Urothelium cell line (cell line): ENCODE measurements at regions not wholly inside any gene's neighbourhood (a gene's known extent, or its start where the extent isn't known, plus 50 kb on each side); places are given as distances from the start of the nearest gene placed in this dataset.
"Not testable (repeated sequence)": the region's sequence is repeated elsewhere in the genome, so short reads cannot be mapped to it uniquely, and the experiment has no call there.

Experiments
- DNase-seq: peaks from one replicate; pipeline ENCODE4 v3.0.0; 2011; ENCODE audit warnings: low spot score, mixed read lengths
- FAIRE-seq: peaks from 2 replicates; lab custom pipeline; 2011; peaks lifted over from hg19 to GRCh38; lab: Jason Lieb, UNC

DNA sequence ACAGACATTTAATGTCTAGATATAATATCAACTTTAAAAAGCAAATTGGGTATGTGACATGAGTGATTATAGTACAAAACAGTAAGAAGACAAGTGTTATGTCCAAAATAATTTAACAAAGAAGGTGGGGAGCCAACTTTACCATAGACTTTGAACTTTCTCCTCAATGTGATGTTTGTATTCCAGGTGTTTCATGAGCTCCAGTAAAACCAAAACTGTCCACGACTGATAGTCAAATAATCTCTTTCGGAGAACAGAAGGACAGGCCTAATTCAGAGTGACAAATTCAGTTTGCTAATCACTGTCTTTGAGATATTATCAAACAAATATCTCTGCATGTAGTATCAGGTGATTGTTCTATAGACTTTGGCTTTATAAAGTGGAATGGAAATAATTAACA, 1112.6 kb downstream of the SLC6A15 start:
- DNase-seq (no peak), FAIRE-seq (no peak)

DNA sequence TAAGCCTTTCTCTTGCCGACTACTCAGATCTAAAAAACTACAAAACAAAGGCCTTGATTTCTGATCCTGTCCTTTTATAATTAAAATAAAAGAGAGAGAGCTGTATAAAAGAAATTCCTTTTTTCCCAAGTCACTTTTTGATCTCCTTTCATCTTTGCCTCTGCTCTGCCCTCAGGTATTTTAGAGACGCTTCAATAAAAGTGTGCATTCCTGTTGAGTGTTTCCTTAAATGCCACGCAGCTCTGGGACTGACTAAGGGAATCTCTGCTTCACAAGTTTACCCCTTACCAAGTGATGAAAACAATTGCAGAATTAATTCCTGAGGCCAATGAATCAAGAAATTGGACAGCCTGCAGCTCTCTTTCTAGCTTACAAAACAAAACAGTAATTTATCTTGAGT, 1109.8 kb downstream of the TMTC2 start:
- FAIRE-seq (no peak), DNase-seq (no peak)

DNA sequence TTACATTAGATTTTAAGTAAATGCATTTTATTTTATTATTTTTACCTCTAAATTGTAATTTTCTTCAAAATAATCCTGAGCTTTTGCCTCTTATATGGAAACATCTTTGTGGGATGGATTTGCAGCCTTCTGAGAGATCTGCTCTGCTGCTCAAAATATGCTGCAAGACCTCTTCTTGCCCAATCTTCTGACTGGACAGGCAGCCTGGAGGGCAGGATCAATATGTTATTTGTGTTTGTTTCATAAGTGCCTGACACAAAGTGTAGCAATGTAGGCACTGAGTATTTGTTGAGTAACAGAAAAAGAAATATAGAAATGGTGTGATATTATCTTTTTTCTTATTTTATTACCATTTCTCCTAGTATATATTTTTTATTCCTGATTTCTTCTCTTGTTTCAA, 1106.9 kb downstream of the TMTC2 start:
- DNase-seq (no peak), FAIRE-seq (no peak)

DNA sequence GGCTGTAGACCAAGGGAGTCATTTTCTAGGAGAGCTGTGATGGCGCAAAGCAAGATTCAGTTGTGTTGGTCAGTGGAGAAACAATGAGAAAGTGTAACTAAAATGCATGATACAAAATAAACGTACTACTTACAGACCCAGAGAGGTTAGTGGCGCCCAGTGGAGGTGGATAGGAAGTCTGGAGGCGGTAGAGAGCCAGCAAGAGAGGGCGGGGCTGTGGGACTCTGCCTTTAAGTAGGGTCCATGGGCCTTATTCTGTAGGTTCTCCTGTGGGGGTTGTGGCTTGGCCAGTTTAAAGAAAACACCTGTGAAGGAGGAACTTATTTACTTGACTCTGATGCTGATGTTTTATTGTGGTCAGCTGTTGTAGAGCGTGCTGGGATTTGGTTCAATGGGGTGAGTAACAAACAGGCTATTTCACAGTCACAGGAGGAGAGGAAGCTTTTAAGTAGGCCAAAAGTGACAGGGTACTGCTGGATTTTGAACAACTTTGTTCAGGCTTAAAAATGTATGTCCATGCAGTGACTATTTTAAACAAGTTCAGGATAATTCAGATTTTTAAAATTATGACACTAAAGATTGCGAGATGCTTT, 1097.7 kb downstream of the TMTC2 start:
- DNase-seq = no peak
- no peak for FAIRE-seq

DNA sequence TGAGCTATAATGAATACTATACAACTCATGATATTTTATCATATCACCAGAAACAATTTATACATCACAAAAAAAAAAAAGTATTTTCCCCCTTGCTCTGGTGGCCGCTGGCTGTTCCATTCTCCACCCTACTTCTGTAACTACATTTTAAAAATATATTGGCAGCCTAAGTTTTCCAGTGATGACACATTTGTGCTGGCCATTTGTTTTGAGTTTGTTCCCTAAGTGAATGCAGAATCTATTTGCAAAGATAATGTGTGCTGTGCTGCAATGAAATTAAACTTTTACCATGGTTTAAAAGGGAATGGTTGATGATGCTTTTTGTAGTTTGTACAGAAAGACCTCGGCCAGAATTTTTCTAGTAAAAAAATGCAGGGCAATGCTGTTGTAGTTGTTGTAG, 1092.8 kb downstream of the TMTC2 start:
- FAIRE-seq (no peak), DNase-seq (no peak)

DNA sequence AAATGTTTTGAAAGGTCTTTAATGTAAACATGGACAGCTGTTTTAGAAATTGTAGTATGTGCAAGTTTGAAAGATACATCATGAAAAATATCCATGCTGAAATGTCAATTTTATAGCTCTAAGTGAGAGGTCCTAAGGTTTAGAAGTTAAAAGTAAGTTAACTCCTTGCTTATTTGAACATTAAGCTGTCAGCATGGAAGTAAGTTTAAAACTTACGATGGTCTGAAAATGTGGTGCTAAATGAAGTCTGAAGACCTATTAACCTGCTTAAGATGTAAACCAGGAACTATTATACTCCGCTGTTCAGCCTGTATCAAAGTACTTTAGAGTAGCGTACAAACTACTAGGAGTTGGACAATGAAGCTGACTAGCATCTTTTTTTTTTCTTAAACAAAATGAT, 1082.4 kb downstream of the TMTC2 start:
- no peak for FAIRE-seq

DNA sequence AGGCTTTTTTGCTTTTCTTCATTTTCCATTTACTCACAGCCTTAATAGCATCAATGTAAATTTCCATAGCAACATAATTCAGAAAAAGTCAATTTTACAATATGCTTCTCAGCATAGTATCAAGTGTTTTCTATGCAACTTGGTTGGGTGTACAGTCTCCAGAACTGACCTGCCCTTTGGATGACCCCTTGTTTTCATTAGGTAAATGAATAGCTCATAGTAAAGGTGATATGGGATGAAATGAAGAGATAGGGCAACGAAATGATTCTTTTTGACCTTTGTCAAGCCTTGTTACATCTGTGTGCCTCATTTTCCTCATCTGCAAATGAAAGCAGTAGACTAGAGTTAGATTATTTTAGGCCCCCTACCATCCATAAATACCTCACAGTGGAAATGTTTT, 1081.0 kb downstream of the TMTC2 start:
- FAIRE-seq (no peak), DNase-seq (no peak)

More for the DNA sequence above, 1082.4 kb downstream of the TMTC2 start:
- no peak for DNase-seq

DNA sequence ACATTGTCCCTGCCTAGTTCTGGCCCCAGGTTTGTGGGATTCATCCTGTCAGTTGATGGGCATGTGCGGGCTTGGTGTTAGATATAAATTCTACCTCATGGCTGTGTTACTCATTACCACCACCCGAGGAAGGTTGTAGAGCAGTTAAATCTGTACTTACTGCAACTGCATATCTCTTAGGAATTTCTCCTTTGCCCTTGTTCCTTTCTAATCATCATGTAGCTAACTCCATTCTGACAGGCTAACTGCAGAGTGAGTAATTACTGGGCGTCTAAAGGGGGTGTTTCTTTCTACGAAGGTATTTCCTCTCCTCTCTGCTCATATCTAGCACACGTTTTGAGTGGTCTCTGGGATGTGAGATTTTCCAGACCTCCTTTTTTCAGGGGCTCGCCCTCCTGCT, 1076.7 kb downstream of the TMTC2 start:
- DNase-seq (no peak), FAIRE-seq (no peak)

DNA sequence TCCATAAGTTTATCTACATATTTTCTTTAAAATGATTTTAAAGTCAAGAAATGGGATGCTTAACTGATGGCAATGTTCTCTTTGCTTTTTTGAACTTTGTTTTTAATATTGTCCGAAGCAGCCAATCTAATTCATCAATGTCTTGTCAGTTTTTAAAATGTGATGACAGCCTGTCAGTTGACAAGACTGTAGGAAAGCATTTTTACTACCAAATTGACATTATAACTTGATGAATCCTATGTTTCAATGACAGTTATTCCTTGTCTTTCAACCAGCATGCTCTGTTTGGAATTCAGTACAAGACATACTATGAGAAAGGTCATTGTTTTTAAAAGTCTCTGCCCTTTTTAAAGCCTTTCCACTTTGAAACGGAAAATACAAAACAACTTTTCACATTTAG, 1073.2 kb downstream of the TMTC2 start:
- DNase-seq = no peak
- no peak for FAIRE-seq

DNA sequence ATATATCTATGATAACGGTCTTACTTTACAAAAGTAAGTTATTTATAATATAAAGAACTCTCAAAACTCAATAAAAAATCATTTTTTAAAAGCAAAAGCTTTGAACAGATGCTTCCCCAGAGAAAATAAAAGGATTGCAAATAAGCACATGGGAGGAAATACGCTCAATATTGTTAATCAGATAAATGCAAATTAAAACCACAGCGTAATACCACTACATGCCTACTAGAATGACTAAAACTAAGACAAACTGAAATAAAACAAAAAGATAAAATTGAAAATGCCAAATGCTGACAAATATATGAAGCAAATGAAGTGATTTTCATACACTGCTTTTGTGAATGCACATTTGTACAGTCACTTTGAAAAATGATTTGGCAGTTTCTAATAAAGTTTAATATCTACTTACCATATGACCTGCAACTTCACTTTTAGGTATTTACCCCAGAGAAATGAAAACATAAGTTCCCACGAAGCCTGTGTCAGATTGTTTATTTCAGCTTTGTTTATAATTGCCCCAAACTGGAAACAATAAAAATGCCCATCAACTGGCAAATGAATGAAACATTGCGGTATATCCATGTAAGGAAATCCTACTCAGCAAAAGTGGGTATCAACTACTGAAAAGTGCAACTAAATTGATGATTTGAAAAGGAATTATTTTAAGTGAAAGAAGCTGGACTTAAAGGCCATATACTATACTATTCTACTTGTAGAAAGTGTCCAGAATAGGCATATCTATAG, 1072.4 kb downstream of the TMTC2 start:
- no peak for DNase-seq
- no peak for FAIRE-seq

DNA sequence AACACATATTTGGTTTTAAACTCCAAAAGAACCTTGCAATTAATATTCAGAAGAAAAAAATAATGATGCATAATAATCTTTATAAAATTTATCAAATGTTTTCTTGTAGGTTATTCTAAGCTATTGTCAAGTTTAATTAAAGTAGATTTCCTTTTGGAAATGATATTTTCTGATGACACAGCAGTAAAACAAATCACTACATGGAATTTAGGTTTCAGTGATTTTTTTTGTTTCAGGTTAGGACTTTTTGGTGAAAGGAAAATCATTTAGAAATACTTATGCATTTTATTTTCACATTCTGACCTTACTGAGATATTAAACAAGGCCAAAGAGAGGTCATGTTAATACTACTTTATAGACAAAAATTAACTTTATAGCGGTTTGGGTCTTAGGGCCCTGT, 1067.2 kb downstream of the TMTC2 start:
- no peak for FAIRE-seq
- DNase-seq = no peak

DNA sequence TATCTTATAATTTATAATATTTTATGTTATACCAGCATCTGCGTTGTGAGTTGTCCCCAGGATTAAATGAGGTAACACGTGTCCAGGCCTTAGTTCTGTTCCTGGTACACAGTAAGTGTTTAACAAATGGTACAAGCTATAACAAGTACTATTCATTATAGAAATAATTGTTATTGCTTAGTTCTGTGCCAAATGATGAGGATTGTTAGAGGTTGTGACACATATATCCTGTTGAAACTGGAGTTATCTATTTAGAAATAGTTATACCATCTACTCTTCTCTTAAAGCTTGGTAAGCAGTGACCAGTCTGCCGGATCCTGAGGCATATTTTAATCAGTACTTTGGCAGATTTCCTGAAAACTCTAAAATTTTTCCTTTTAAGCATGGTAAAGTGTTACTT, 1066.5 kb downstream of the TMTC2 start:
- FAIRE-seq = no peak
- no peak for DNase-seq

DNA sequence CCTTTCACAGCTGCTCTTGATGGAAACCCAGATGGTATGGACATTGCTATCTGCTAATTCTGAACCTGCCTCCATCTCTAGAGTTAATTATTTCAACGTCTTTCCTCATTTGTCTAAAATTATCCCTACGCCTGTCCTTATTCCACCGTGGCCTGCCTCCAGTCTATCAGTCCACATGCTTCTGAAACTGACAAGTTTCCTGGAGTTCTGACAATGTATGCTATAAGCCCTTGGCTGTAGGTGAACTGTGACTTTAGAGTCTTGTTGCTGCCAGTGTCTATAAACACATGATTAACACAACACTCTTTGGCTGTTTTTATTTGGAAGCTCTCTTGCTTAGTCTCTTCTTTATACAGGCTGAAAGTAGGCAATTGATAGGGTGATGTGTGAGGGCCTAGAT, 1052.9 kb downstream of the TMTC2 start:
- DNase-seq (no peak), FAIRE-seq (no peak)

DNA sequence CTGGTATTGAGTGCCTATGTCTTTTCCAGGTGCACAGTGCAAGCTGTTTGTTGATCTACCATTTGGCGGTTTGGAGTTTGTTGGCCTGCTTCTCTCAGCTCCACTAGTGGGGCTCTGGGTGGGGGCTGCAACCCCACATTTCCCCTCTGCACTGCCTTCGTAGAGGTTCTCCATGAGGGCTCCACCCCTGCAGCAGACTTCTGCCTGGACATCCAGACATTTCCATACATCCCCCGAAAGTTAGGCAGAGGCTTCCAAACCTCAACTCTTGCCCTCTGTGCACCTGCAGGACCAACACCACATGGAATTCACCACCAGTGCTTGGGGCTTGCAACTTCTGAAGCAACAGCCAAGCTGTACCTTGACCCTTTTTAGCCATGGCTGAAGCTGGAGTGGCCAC, 1024.1 kb downstream of the TMTC2 start:
- FAIRE-seq = no peak

DNA sequence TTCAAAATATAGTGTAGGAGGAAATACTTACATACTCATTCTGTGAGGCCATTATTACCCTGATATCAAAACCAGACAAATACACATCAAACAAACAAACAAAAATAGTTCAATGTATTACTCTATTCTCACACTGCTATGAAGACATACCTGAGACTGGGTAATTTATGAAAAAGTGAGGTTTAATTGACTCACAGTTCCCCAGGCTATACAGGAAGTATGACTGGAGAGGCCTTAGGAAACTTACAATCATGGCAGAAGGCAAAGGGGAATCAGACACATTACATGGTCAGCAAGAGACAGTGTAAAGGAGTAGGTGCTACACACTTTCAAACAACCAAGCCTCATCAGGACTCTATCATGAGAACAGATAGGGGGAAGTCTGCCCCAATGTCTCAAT, 1023.2 kb downstream of the TMTC2 start:
- DNase-seq (no peak), FAIRE-seq (no peak)

More for the DNA sequence above, 1024.1 kb downstream of the TMTC2 start:
- no peak for DNase-seq

DNA sequence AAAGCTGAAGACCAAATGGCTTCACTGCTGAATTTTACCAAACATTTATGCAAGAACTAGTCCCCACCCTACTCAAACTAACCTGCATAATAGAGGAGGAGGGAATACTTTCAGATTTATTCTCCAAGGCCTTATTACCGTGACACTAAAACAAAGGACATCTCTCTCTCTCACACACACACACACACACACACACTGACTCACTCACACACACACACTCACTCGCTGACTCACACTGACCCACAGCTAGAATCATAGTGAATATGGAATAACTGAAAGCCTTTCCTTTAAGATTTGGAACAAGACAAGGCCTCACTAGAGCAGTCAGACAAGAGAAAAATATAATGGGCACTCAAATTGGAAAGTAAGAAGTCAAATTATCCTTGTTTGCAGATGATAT, 1014.1 kb downstream of the TMTC2 start:
- DNase-seq (no peak), FAIRE-seq (no peak)

DNA sequence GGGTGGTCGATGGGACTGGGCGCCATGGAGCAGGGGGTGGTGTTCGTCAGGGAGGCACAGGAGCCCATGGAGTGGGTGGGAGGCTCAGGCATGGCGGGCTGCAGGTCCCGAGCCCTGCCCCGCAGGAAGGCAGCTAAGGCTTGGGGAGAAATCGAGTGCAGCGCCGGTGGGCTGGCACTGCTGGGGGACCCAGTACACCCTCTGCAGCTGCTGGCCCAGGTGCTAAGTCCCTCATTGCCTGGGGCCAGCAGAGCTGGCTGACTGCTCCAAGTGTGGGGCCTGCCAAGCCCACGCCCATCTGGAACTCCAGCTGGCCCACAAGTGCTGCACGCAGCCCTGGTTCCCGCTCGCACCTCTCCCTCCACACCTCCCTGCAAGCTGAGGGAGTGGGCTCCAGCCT, 1009.6 kb downstream of the TMTC2 start:
- not testable (repeated sequence) for DNase-seq, FAIRE-seq

DNA sequence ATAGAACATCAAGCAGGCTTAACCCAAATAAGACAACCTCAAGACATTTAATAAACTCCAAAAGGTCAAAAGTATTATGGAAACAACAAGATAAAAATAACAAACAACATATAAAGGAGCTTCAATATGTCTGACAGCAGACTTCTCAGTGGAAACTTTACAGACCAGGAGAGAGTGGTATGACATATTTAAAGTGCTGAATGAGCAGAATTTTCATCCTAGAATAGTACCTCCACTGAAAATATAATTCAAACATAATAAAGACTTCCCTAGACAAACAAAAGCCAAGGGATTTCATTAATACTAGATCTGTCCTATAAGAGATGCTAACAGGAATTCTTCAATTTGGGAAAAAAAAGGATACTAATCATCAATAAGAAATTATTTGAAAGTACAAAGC, 1005.0 kb downstream of the TMTC2 start:
- FAIRE-seq (no peak), DNase-seq (no peak)

DNA sequence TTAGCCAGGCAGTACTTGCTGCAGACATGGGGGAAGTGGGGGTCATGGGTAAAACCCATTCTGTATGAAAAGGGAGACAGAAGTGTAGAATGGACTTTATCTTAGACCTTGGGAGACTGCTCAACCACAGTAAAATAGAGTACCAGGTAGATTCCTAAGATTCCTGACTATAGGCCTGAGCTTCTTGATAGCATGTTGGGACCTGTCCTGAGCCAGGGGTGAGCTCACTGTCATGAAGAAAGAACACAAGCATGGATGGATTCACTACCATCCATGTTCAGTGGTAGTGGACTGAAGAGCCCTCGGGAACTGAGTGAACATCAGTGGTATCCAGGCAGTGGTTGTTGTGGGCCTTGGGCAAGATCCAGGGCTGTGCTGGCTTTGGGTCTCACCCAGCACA, 1003.8 kb downstream of the TMTC2 start:
- FAIRE-seq (no peak), DNase-seq (no peak)

DNA sequence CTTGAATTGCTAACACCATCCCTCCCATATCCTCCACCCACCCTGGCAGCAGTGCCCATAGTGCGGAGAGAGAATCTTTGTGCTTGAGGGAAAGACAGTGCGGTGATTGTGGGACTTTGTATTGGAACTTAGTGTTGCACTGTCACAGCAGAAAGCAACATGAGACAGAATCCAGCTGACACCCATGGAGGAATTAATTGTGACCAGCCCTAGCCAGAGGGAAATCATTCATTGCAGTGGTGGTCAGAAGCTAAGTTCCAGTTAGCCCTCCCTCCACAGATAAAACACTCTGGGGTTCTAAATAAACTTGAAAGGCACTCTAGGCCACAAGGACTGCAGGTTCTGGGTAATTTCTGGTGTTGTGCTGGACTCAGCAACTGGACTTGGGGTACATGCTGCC, 1002.6 kb downstream of the TMTC2 start:
- FAIRE-seq (no peak), DNase-seq (no peak)

DNA sequence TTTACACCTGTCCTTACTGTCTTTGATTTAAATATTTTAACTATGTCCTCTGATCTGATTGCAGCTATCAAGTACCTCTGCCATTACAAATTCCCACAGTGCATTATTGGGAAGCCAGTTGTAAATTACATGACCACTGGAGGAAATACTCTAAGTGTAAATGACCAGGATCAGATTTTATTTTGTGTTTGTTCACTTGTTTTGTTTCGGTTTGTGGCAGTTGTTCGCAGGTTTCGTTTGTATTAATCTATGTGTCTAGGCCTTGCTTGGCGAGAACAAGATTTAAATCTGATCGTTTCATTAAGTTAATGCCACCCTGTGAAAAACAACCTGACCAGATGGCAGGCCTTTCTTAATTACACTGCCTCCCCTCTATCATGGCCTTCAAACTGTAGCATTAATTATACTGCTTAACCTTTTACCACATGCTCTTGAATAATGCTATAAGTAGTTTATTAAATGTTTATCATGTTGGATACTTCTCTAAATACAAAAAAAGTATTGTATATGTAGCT, 990.1 kb downstream of the TMTC2 start:
- DNase-seq (no peak), FAIRE-seq (no peak)

DNA sequence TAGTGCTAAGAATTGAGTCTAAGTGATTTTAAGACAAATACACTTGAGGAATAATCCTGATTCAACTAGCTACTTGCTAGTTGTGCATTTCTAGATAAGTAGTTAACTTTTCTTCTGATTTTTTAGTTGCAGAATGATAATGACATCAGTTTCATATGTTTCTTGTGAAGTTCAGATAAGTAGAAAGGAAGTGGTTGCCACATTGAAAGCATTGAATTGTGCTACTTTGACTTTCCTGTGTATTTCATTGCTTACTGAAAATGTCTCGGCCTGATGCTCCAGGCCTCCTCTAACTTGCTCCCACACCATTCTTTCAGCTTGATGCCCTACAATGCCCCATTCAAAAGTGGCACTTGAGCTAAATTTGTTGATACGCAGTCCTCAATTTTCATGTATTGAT, 980.0 kb downstream of the TMTC2 start:
- DNase-seq = no peak

More for the DNA sequence above, 980.0 kb downstream of the TMTC2 start:
- FAIRE-seq = no peak
